CD4-positive, alpha-beta T cell (primary cell): ENCODE measurements at regions not wholly inside any gene's neighbourhood (a gene's known extent, or its start where the extent isn't known, plus 50 kb on each side); places are given as distances from the start of the nearest gene placed in this dataset.

ENCODE experiments used
- ATAC-seq: fragments of 200-7000 bp; cut with Tn5 transposase; one replicate; pipeline ENCODE4 v1.10.0; 2022; ENCODE audit warnings: mild to moderate bottlenecking; ENCODE audit not compliant: poor library complexity
- CTCF ChIA-PET: fragments of 350-600 bp; sonication (Branson Sonifier 250); formaldehyde crosslinking; loops from one replicate; lab custom pipeline; 2021; ENCODE audit warnings: antibody characterized with exemption, inconsistent platforms; lab: Charles Lee
- POLR2A ChIA-PET: fragments of 350-600 bp; sonication (Branson Sonifier 250); formaldehyde crosslinking; loops from one replicate; lab custom pipeline; 2021; ENCODE audit warnings: antibody characterized with exemption, inconsistent platforms; lab: Charles Lee
- DNase-seq, 14 experiments: peaks; one replicate each; pipeline ENCODE4 v3.0.0-alpha.2; 2013 to 2020; ENCODE audit warnings: mixed read lengths in 2 of 14
- H3K27ac ChIP-seq, 2 donors: one replicate each; pipeline versions ENCODE4 v1.5.1 to v1.7.0; 2013; ENCODE audit warnings: low read length in 2 of 2, low read depth in 1 of 2, mild to moderate bottlenecking in 1 of 2
- H3K27me3 ChIP-seq, 2 experiments: 1 replicate in 1 of 2; 2 replicates in 1 of 2; pipeline versions ENCODE4 v1.6.1 to v1.7.0; 2013; ENCODE audit warnings: low read length in 2 of 2, control low read depth in 1 of 2, mild to moderate bottlenecking in 1 of 2, moderate library complexity in 1 of 2; ENCODE audit not compliant: insufficient read depth in 2 of 2, control insufficient read depth in 1 of 2
- H3K36me3 ChIP-seq: one replicate; pipeline ENCODE4 v1.6.1; 2013; ENCODE audit warnings: low read length, control low read depth; ENCODE audit not compliant: insufficient read depth
- H3K4me1 ChIP-seq: one replicate; pipeline ENCODE4 v1.6.1; 2013; ENCODE audit warnings: low read length, control low read depth; ENCODE audit not compliant: insufficient read depth
- H3K4me3 ChIP-seq: one replicate; pipeline ENCODE4 v1.5.1; 2013; ENCODE audit warnings: mild to moderate bottlenecking, low read length, moderate library complexity
- H3K9me3 ChIP-seq, 2 experiments: 1 replicate in 1 of 2; 2 replicates in 1 of 2; pipeline versions ENCODE4 v1.6.1 to v1.7.0; 2013; ENCODE audit warnings: low read length in 2 of 2, mild to moderate bottlenecking in 2 of 2, control low read depth in 1 of 2, moderate library complexity in 1 of 2; ENCODE audit not compliant: control insufficient read depth in 1 of 2, insufficient read depth in 1 of 2
- H3K27ac Mint-ChIP-seq: one replicate; pipeline ENCODE4 v1.8.0; 2020; ENCODE audit warnings: mixed read lengths
- H3K27me3 Mint-ChIP-seq: one replicate; pipeline ENCODE4 v1.8.0; 2021; ENCODE audit warnings: mixed read lengths
- H3K36me3 Mint-ChIP-seq: one replicate; pipeline ENCODE4 v1.8.0; 2021; ENCODE audit warnings: low read depth, mixed read lengths
- H3K4me1 Mint-ChIP-seq: one replicate; pipeline ENCODE4 v1.8.0; 2021; ENCODE audit warnings: low read depth, mixed read lengths
- H3K4me3 Mint-ChIP-seq: one replicate; pipeline ENCODE4 v1.8.0; 2020; ENCODE audit warnings: mild to moderate bottlenecking, mixed read lengths
- H3K9me3 Mint-ChIP-seq: one replicate; pipeline ENCODE4 v1.8.0; 2020; ENCODE audit warnings: mixed read lengths
- CTCF ChIP-seq: fragments of 200-600 bp; IDR thresholded peaks from one replicate; pipeline ENCODE4 v1.8.0; 2022; ENCODE audit warnings: antibody characterized with exemption, mild to moderate bottlenecking
- intact Hi-C, 2 experiments: fragments of 100-400 bp; cut with DNase I in 1 of 2; cut with micrococcal nuclease in 1 of 2; formaldehyde crosslinking; loops; one replicate each; pipeline versions ENCODE4 v1.15.1 to v1.9.0; 2023 to 2025; cut with DNase I, micrococcal nuclease

DNA sequence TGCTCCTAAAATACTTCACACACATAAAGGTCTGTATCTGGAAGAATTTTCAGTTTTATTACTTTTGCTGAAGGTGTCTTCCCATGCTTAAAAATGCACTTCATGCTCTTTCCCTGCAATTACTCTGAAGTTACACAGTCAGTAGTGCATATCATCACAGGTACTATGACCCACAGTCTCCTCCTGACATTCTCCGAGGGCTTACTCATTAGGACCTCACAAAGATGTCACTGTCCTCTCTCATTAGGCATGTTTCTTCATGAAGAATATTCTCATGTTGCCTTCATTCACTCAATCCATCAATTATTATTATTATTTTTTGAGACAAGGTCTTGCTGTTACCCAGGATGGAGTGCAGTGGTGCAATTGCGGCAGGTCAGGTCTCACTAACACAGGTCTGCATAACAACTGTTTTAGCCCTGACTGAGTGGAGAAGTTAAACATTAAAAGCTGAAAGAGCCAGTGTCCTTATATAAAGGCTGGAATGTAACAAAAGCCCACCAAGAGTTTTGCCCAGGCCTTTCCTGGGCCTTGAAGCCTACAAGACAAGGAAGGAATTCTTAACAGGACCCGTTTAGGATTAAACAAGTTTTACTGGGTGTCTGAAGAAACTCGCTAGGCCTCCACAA is 119.5 kb upstream of the WSCD2 start:
- Mint-ChIP-seq H3K4me1 (no peaks in the 10 kb centered on the region), H3K9me3 (no peaks in the 10 kb centered on the region), H3K27me3 (peaks cover 27% of the 10 kb centered on the region), H3K36me3 (no peaks in the 10 kb centered on the region), H3K4me3 (no peak overlapping the region), H3K27ac (no peak overlapping the region)
- Histone ChIP-seq H3K9me3 (no peaks in the 10 kb centered on the region), H3K4me1 (no peaks in the 10 kb centered on the region), H3K4me3 (no peak overlapping the region), H3K36me3 (no peaks in the 10 kb centered on the region), H3K27ac (no peak overlapping the region), H3K27me3 (peaks cover 0 to 6% of the 10 kb centered on the region in 2 experiments)
- intact Hi-C loops, result no loop called here
- DNase-seq (no peak), ATAC-seq (no peak)
- no peak for TF ChIP-seq CTCF
- POLR2A ChIA-PET, result no interaction called here
- CTCF ChIA-PET, result no interaction called here

DNA sequence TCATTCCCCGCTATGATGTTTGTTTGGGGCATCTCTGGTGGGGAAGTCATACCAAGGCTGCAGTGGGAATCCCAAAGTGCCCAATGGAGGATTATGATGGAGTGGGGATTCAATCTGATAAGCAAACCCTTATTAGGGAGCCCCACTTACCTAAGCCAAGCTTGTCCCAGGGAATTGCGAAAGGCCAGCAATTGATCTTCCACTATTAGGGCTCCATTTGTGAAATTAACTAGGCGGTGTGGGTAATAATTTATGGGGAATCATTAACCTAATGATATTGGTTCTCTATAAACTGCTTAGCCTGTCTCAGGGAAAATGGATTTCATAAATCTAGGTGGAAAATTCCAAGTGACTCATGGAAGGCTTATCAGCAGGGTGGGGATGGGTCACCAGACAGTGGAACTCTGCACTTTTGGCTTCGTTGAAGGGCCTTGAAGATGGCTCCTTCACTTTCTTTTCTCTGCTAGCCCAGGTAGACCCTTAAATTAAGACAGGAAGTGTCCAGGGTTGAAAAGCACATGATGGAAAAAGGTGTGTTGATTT is 113.0 kb upstream of the WSCD2 start:
- no peak overlapping the region for H3K4me3 ChIP-seq
- H3K27me3 ChIP-seq, result peaks cover 0 to 4% of the 10 kb centered on the region in 2 experiments
- no peak overlapping the region for H3K27ac ChIP-seq
- H3K36me3 ChIP-seq, result no peaks in the 10 kb centered on the region
- H3K9me3 ChIP-seq, result no peaks in the 10 kb centered on the region
- peaks cover 21% of the 10 kb centered on the region for H3K27me3 Mint-ChIP-seq
- H3K4me3 Mint-ChIP-seq, result no peak overlapping the region
- no peak for DNase-seq
- CTCF ChIA-PET, result no interaction called here
- TF ChIP-seq CTCF, result no peak
- no peaks in the 10 kb centered on the region for H3K4me1 ChIP-seq
- no peak overlapping the region for H3K27ac Mint-ChIP-seq
- intact Hi-C loops, result no loop called here
- no peaks in the 10 kb centered on the region for H3K9me3 Mint-ChIP-seq
- H3K4me1 Mint-ChIP-seq, result no peaks in the 10 kb centered on the region
- no peak for ATAC-seq
- POLR2A ChIA-PET, result no interaction called here
- no peaks in the 10 kb centered on the region for H3K36me3 Mint-ChIP-seq

GRCh38 chr12:108017472-108018057 is 111.5 kb upstream of the WSCD2 start:
- no peaks in the 10 kb centered on the region for H3K4me1 Mint-ChIP-seq
- DNase-seq, result no peak
- H3K27ac Mint-ChIP-seq, result no peak overlapping the region
- Histone ChIP-seq H3K4me3 (no peak overlapping the region), H3K27me3 (peaks cover 0 to 4% of the 10 kb centered on the region in 2 experiments), H3K9me3 (peaks cover 3 to 5% of the 10 kb centered on the region in 2 experiments), H3K4me1 (no peaks in the 10 kb centered on the region), H3K36me3 (no peaks in the 10 kb centered on the region), H3K27ac (no peak overlapping the region)
- TF ChIP-seq CTCF, result no peak
- H3K27me3 Mint-ChIP-seq, result peaks cover 21% of the 10 kb centered on the region
- intact Hi-C loops, result no loop called here
- H3K9me3 Mint-ChIP-seq, result no peaks in the 10 kb centered on the region
- ChIA-PET CTCF (no interaction called here), POLR2A (no interaction called here)
- H3K36me3 Mint-ChIP-seq, result no peaks in the 10 kb centered on the region
- no peak for ATAC-seq
- no peak overlapping the region for H3K4me3 Mint-ChIP-seq
